Activated T-helper 17 cell treated with anti-CD3 and anti-CD28 coated beads, Interleukin-2, amount 50 U/mL, for 72 hours (primary cell): ENCODE measurements at regions not wholly inside any gene's neighbourhood (a gene's known extent, or its start where the extent isn't known, plus 50 kb on each side); places are given as distances from the start of the nearest gene placed in this dataset.

Source experiments
- ATAC-seq: fragments of 150-1000 bp; cut with Tn5 transposase; replicated peaks from 2 replicates; pipeline ENCODE4 v1.10.0; 2021; ENCODE audit warnings: mild to moderate bottlenecking, moderate library complexity
- H3K27ac Mint-ChIP-seq: one replicate; pipeline ENCODE4 v1.8.0; 2022; ENCODE audit warnings: mixed read lengths
- H3K27me3 Mint-ChIP-seq: one replicate; pipeline ENCODE4 v1.8.0; 2022; ENCODE audit warnings: mixed read lengths
- H3K36me3 Mint-ChIP-seq: one replicate; pipeline ENCODE4 v1.8.0; 2022; ENCODE audit warnings: low read depth, mild to moderate bottlenecking, mixed read lengths
- H3K4me1 Mint-ChIP-seq: one replicate; pipeline ENCODE4 v1.8.0; 2022; ENCODE audit warnings: mixed read lengths
- H3K4me3 Mint-ChIP-seq: one replicate; pipeline ENCODE4 v1.8.0; 2022; ENCODE audit warnings: mild to moderate bottlenecking, mixed read lengths
- H3K9me3 Mint-ChIP-seq: one replicate; pipeline ENCODE4 v1.8.0; 2022; ENCODE audit warnings: mixed read lengths

- Mint-ChIP-seq H3K4me1 (peaks cover 9% of the 10 kb centered on the region), H3K9me3 (no peaks in the 10 kb centered on the region), H3K36me3 (no peaks in the 10 kb centered on the region), H3K4me3 (no peak overlapping the region), H3K27ac (peak overlapping the region; percentile 6), H3K27me3 (peaks cover 16% of the 10 kb centered on the region)
- no peak for ATAC-seq
Measured at GRCh38 chr13:24064371-24064770, 96.1 kb upstream of the SPATA13 start.

GRCh38 chr13:24065176-24065575 lies 95.3 kb upstream of the SPATA13 start:
- Mint-ChIP-seq H3K4me3 (no peak overlapping the region), H3K9me3 (no peaks in the 10 kb centered on the region), H3K27me3 (peaks cover 17% of the 10 kb centered on the region), H3K27ac (no peak overlapping the region), H3K36me3 (no peaks in the 10 kb centered on the region), H3K4me1 (peaks cover 9% of the 10 kb centered on the region)
- no peak for ATAC-seq

- H3K27ac Mint-ChIP-seq, result no peak overlapping the region
- peaks cover 9% of the 10 kb centered on the region for H3K4me1 Mint-ChIP-seq
- no peaks in the 10 kb centered on the region for H3K9me3 Mint-ChIP-seq
- H3K4me3 Mint-ChIP-seq, result no peak overlapping the region
- peaks cover 12% of the 10 kb centered on the region for H3K27me3 Mint-ChIP-seq
- ATAC-seq, result no peak
- no peaks in the 10 kb centered on the region for H3K36me3 Mint-ChIP-seq
Measured at GRCh38 chr13:24066405-24067295, 93.9 kb upstream of the SPATA13 start.

- no peak overlapping the region for H3K4me3 Mint-ChIP-seq
- peaks cover 7% of the 10 kb centered on the region for H3K4me1 Mint-ChIP-seq
- ATAC-seq, result no peak
- no peaks in the 10 kb centered on the region for H3K36me3 Mint-ChIP-seq
- no peak overlapping the region for H3K27ac Mint-ChIP-seq
- no peaks in the 10 kb centered on the region for H3K9me3 Mint-ChIP-seq
- peaks cover 12% of the 10 kb centered on the region for H3K27me3 Mint-ChIP-seq
Measured at GRCh38 chr13:24068472-24068871, 92.0 kb upstream of the SPATA13 start.

GRCh38 chr13:24071016-24071415 lies 89.5 kb upstream of the SPATA13 start:
- Mint-ChIP-seq H3K27ac (no peak overlapping the region), H3K27me3 (peaks cover 9% of the 10 kb centered on the region), H3K9me3 (no peaks in the 10 kb centered on the region), H3K36me3 (no peaks in the 10 kb centered on the region), H3K4me1 (no peaks in the 10 kb centered on the region), H3K4me3 (no peak overlapping the region)
- ATAC-seq, result no peak

GRCh38 chr13:24071423-24072075 lies 89.0 kb upstream of the SPATA13 start:
- H3K4me3 Mint-ChIP-seq, result no peak overlapping the region
- peaks cover 3% of the 10 kb centered on the region for H3K4me1 Mint-ChIP-seq
- no peaks in the 10 kb centered on the region for H3K9me3 Mint-ChIP-seq
- H3K27ac Mint-ChIP-seq, result no peak overlapping the region
- peaks cover 13% of the 10 kb centered on the region for H3K27me3 Mint-ChIP-seq
- no peak for ATAC-seq
- H3K36me3 Mint-ChIP-seq, result no peaks in the 10 kb centered on the region

- Mint-ChIP-seq H3K4me1 (peaks cover 3% of the 10 kb centered on the region), H3K27me3 (peaks cover 16% of the 10 kb centered on the region), H3K9me3 (no peaks in the 10 kb centered on the region), H3K4me3 (no peak overlapping the region), H3K27ac (no peak overlapping the region), H3K36me3 (no peaks in the 10 kb centered on the region)
- no peak for ATAC-seq
Measured at GRCh38 chr13:24073657-24074056, 86.9 kb upstream of the SPATA13 start.

GRCh38 chr13:24074678-24075077 lies 85.8 kb upstream of the SPATA13 start:
- Mint-ChIP-seq H3K4me1 (peaks cover 3% of the 10 kb centered on the region), H3K27me3 (peaks cover 13% of the 10 kb centered on the region), H3K36me3 (no peaks in the 10 kb centered on the region), H3K9me3 (no peaks in the 10 kb centered on the region), H3K4me3 (no peak overlapping the region), H3K27ac (no peak overlapping the region)
- no peak for ATAC-seq

GRCh38 chr13:24075137-24075975 lies 85.2 kb upstream of the SPATA13 start:
- peaks cover 3% of the 10 kb centered on the region for H3K4me1 Mint-ChIP-seq
- H3K4me3 Mint-ChIP-seq, result no peak overlapping the region
- no peak overlapping the region for H3K27ac Mint-ChIP-seq
- peaks cover 13% of the 10 kb centered on the region for H3K27me3 Mint-ChIP-seq
- H3K36me3 Mint-ChIP-seq, result no peaks in the 10 kb centered on the region
- ATAC-seq, result no peak
- H3K9me3 Mint-ChIP-seq, result no peaks in the 10 kb centered on the region

GRCh38 chr13:24076109-24076508 lies 84.4 kb upstream of the SPATA13 start:
- Mint-ChIP-seq H3K4me1 (peaks cover 3% of the 10 kb centered on the region), H3K36me3 (no peaks in the 10 kb centered on the region), H3K4me3 (no peak overlapping the region), H3K27ac (no peak overlapping the region), H3K9me3 (no peaks in the 10 kb centered on the region), H3K27me3 (peaks cover 13% of the 10 kb centered on the region)
- ATAC-seq, result no peak

- H3K9me3 Mint-ChIP-seq, result no peaks in the 10 kb centered on the region
- H3K4me3 Mint-ChIP-seq, result no peak overlapping the region
- peaks cover 3% of the 10 kb centered on the region for H3K4me1 Mint-ChIP-seq
- ATAC-seq, result no peak
- no peaks in the 10 kb centered on the region for H3K36me3 Mint-ChIP-seq
- no peak overlapping the region for H3K27ac Mint-ChIP-seq
- peaks cover 13% of the 10 kb centered on the region for H3K27me3 Mint-ChIP-seq
Measured at GRCh38 chr13:24076636-24077035, 83.9 kb upstream of the SPATA13 start.

GRCh38 chr13:24080134-24080533 lies 80.4 kb upstream of the SPATA13 start:
- H3K4me1 Mint-ChIP-seq, result peaks cover 3% of the 10 kb centered on the region
- ATAC-seq, result no peak
- H3K4me3 Mint-ChIP-seq, result no peak overlapping the region
- H3K9me3 Mint-ChIP-seq, result no peaks in the 10 kb centered on the region
- H3K36me3 Mint-ChIP-seq, result no peaks in the 10 kb centered on the region
- H3K27ac Mint-ChIP-seq, result no peak overlapping the region
- peaks cover 14% of the 10 kb centered on the region for H3K27me3 Mint-ChIP-seq

- H3K27ac Mint-ChIP-seq, result no peak overlapping the region
- peaks cover 20% of the 10 kb centered on the region for H3K27me3 Mint-ChIP-seq
- H3K36me3 Mint-ChIP-seq, result no peaks in the 10 kb centered on the region
Measured at GRCh38 chr13:24081387-24081786, 79.1 kb upstream of the SPATA13 start.

GRCh38 chr13:24083141-24083540 lies 77.4 kb upstream of the SPATA13 start:
- peaks cover 18% of the 10 kb centered on the region for H3K27me3 Mint-ChIP-seq
- ATAC-seq, result no peak
- H3K9me3 Mint-ChIP-seq, result no peaks in the 10 kb centered on the region
- H3K4me1 Mint-ChIP-seq, result no peaks in the 10 kb centered on the region
- H3K36me3 Mint-ChIP-seq, result no peaks in the 10 kb centered on the region
- H3K4me3 Mint-ChIP-seq, result no peak overlapping the region
- H3K27ac Mint-ChIP-seq, result no peak overlapping the region

More at GRCh38 chr13:24081387-24081786, 79.1 kb upstream of the SPATA13 start:
- ATAC-seq, result no peak
- no peak overlapping the region for H3K4me3 Mint-ChIP-seq
- H3K9me3 Mint-ChIP-seq, result no peaks in the 10 kb centered on the region
- peaks cover 2% of the 10 kb centered on the region for H3K4me1 Mint-ChIP-seq
